IMR-90 (cell line): ENCODE measurements at regions not wholly inside any gene's neighbourhood (a gene's known extent, or its start where the extent isn't known, plus 50 kb on each side); places are given as distances from the start of the nearest gene placed in this dataset.

Experiments used
- ATAC-seq: fragments of 200-7000 bp; cut with Tn5 transposase; 2 replicates; pipeline ENCODE4 v1.9.1; 2020; ENCODE audit warnings: low read depth, mild to moderate bottlenecking, moderate library complexity
- BruUV-seq: library from RNA; stranded (reverse); fragments of 400-500 nt; replicated peaks from 2 replicates; lab custom pipeline; 2021; lab: Mats Ljungman, UMichigan
- CTCF ChIA-PET: fragments of 300-600 bp; formaldehyde crosslinking; extraction: SDS; loops from one replicate; lab custom pipeline; 2021; ENCODE audit warnings: antibody characterized with exemption; lab: Yijun Ruan, JAX
- POLR2A ChIA-PET: fragments of 300-600 bp; sonication (Branson Sonifier 250); formaldehyde crosslinking; loops from one replicate; lab custom pipeline; 2022; ENCODE audit warnings: antibody characterized with exemption; ENCODE audit not compliant: unreplicated experiment; lab: Charles Lee
- DNase-seq: peaks from one replicate; pipeline ENCODE4 v3.0.0; 2013
- H2AFZ ChIP-seq: replicated peaks from 2 replicates; pipeline ENCODE3; 2013; ENCODE audit warnings: low read length, mild to moderate bottlenecking; ENCODE audit not compliant: poor library complexity
- H2AK5ac ChIP-seq: 2 replicates; pipeline ENCODE4 v1.6.1; 2013; ENCODE audit warnings: low read depth, low read length, inconsistent platforms
- H2AK9ac ChIP-seq: replicated peaks from 2 replicates; pipeline ENCODE3; 2013; ENCODE audit warnings: mild to moderate bottlenecking, low read depth, low read length, moderate library complexity; ENCODE audit not compliant: poor library complexity
- H2BK120ac ChIP-seq: 2 replicates; pipeline ENCODE4 v1.6.1; 2013; ENCODE audit warnings: low read depth, low read length, inconsistent platforms
- H2BK15ac ChIP-seq: 3 replicates; pipeline ENCODE4 v1.6.1; 2013; ENCODE audit warnings: low read depth, low read length, inconsistent platforms
- H2BK20ac ChIP-seq: 2 replicates; pipeline ENCODE4 v1.6.1; 2013; ENCODE audit warnings: low read depth, mild to moderate bottlenecking, inconsistent platforms, low read length, moderate library complexity
- H2BK5ac ChIP-seq: 2 replicates; pipeline ENCODE4 v1.6.1; 2013; ENCODE audit warnings: mild to moderate bottlenecking, low read depth, low read length, inconsistent platforms; ENCODE audit not compliant: poor library complexity, severe bottlenecking
- H3K14ac ChIP-seq: replicated peaks from 2 replicates; pipeline ENCODE4 v1.6.1; 2013; ENCODE audit warnings: low read depth, low read length, inconsistent platforms
- H3K18ac ChIP-seq: 2 replicates; pipeline ENCODE4 v1.6.1; 2013; ENCODE audit warnings: low read depth, low read length, control low read depth
- H3K23ac ChIP-seq: 2 replicates; pipeline ENCODE4 v1.6.1; 2013; ENCODE audit warnings: low read depth, low read length, inconsistent platforms
- H3K27ac ChIP-seq: 2 replicates; pipeline ENCODE4 v1.5.1; 2013; ENCODE audit warnings: mild to moderate bottlenecking, control low read depth, low read length; ENCODE audit not compliant: insufficient read depth
- H3K27me3 ChIP-seq: 2 replicates; pipeline ENCODE4 v1.6.1; 2013; ENCODE audit warnings: low read length; ENCODE audit not compliant: control insufficient read depth, insufficient read depth
- H3K36me3 ChIP-seq: 2 replicates; pipeline ENCODE4 v1.6.1; 2013; ENCODE audit warnings: low read length, mixed read lengths; ENCODE audit not compliant: control insufficient read depth, insufficient read depth
- H3K4ac ChIP-seq: 2 replicates; pipeline ENCODE4 v1.6.1; 2013; ENCODE audit warnings: low read depth, low read length, inconsistent platforms
- H3K4me1 ChIP-seq: 2 replicates; pipeline ENCODE4 v1.6.1; 2013; ENCODE audit warnings: low read length, mixed read lengths; ENCODE audit not compliant: control insufficient read depth, insufficient read depth
- H3K4me2 ChIP-seq: 2 replicates; pipeline ENCODE4 v1.6.1; 2013; ENCODE audit warnings: low read depth, mild to moderate bottlenecking, control low read depth, low read length, moderate library complexity
- H3K4me3 ChIP-seq: 2 replicates; pipeline ENCODE4 v1.5.1; 2013; ENCODE audit warnings: low read depth, mild to moderate bottlenecking, control low read depth, low read length, moderate library complexity; ENCODE audit not compliant: insufficient read depth
- H3K56ac ChIP-seq: 2 replicates; pipeline ENCODE4 v1.6.1; 2013; ENCODE audit warnings: low read length, inconsistent platforms; ENCODE audit not compliant: insufficient read depth; ENCODE audit errors: extremely low read depth
- H3K79me1 ChIP-seq, 2 experiments: 2 replicates each; pipeline ENCODE4 v1.6.1; 2013; ENCODE audit warnings: low read length in 2 of 2, inconsistent platforms in 1 of 2, low read depth in 1 of 2
- H3K9ac ChIP-seq: 2 replicates; pipeline ENCODE4 v1.6.1; 2013; ENCODE audit warnings: low read depth, low read length, control low read depth
- H3K9me1 ChIP-seq: 2 replicates; pipeline ENCODE4 v1.6.1; 2013; ENCODE audit warnings: low read length, inconsistent platforms; ENCODE audit not compliant: insufficient read depth
- H3K9me3 ChIP-seq: 2 replicates; pipeline ENCODE4 v1.6.1; 2013; ENCODE audit warnings: low read length; ENCODE audit not compliant: control insufficient read depth, insufficient read depth
- H4K20me1 ChIP-seq: 2 replicates; pipeline ENCODE4 v1.6.1; 2013; ENCODE audit warnings: low read length, inconsistent platforms; ENCODE audit not compliant: insufficient read depth
- H4K5ac ChIP-seq: 2 replicates; pipeline ENCODE4 v1.6.1; 2013; ENCODE audit warnings: mild to moderate bottlenecking, low read depth, low read length, control low read depth
- H4K8ac ChIP-seq, 2 experiments: 2 replicates each; pipeline ENCODE4 v1.6.1; 2013; ENCODE audit warnings: low read depth in 2 of 2, low read length in 2 of 2, control low read depth in 1 of 2, inconsistent platforms in 1 of 2
- H4K91ac ChIP-seq: 2 replicates; pipeline ENCODE4 v1.6.1; 2013; ENCODE audit warnings: low read depth, low read length, inconsistent platforms; ENCODE audit not compliant: insufficient read depth
- CTCF ChIP-seq: conservative IDR thresholded peaks from 2 replicates; pipeline ENCODE4 v1.5.1; 2012; ENCODE audit warnings: mild to moderate bottlenecking, low read depth, low read length, improper control_type of control experiment
- MAFK ChIP-seq: IDR thresholded peaks from 2 replicates; pipeline ENCODE4 v1.6.1; 2012; ENCODE audit warnings: low read depth, low read length, improper control_type of control experiment
- NFE2L2 ChIP-seq: fragments of 150-350 bp; IDR thresholded peaks from 2 replicates; pipeline ENCODE4 v1.6.1; 2016; ENCODE audit warnings: low read depth, mild to moderate bottlenecking, low read length
- POLR2A ChIP-seq: IDR thresholded peaks from 2 replicates; pipeline ENCODE4 v1.6.1; 2012; ENCODE audit warnings: mild to moderate bottlenecking, low read depth, low read length
- WGBS, 2 experiments: methylation state at CpG; one replicate each; pipeline versions ENCODE4 v1.1.5 to v1.1.7; 2013; ENCODE audit warnings: missing lambda C conversion rate in 2 of 2; ENCODE audit not compliant: insufficient read length in 1 of 2; ENCODE audit errors: extremely low coverage in 2 of 2; 5-methylcytosine and 5-hydroxymethylcytosine counted together
- dilution Hi-C: fragments of 300-500 bp; cut with HindIII; formaldehyde crosslinking; loops from one replicate; pipeline ENCODE4 v1.14.3; 2018; ENCODE audit warnings: low sequenced_read_pairs; ENCODE audit not compliant: unreplicated experiment
- in situ Hi-C: fragments of 300-500 bp; cut with MboI; formaldehyde crosslinking; loops from 3 replicates; pipeline ENCODE4 v1.14.3; 2019; ENCODE audit warnings: low sequenced_read_pairs, inconsistent platforms, mixed read lengths
- intact Hi-C: fragments of 100-400 bp; cut with micrococcal nuclease; formaldehyde crosslinking; loops from 2 replicates; pipeline ENCODE4 v1.10.0; 2022

- no peak for ATAC-seq
- no peaks in the 10 kb centered on the region for H3K4me1 ChIP-seq
- no peak overlapping the region for H3K18ac ChIP-seq
- no peak overlapping the region for H2BK120ac ChIP-seq
- H4K8ac ChIP-seq, result no peak overlapping the region
- in situ Hi-C loops, result no loop called here
- POLR2A ChIA-PET, result no interaction called here
- H2AFZ ChIP-seq, result no peak overlapping the region
- no peak overlapping the region for H3K27ac ChIP-seq
- 73% methylated on average over 3 of the region's 4 CpGs; no CpG with 5 or more reads in 1 of the 2 experiments for WGBS, 2 experiments
- no peak for TF ChIP-seq NFE2L2
- TF ChIP-seq MAFK, result no peak
- no peak for TF ChIP-seq CTCF
- TF ChIP-seq POLR2A, result no peak
- intact Hi-C loops, result no loop called here
- H2AK5ac ChIP-seq, result no peak overlapping the region
- no peak overlapping the region for H2BK20ac ChIP-seq
- H3K9ac ChIP-seq, result no peak overlapping the region
- CTCF ChIA-PET, result no interaction called here
- no TSS peak for BruUV-seq
- no peak overlapping the region for H3K23ac ChIP-seq
- no peak overlapping the region for H2AK9ac ChIP-seq
- dilution Hi-C loops, result no loop called here
- H2BK5ac ChIP-seq, result no peak overlapping the region
- H3K27me3 ChIP-seq, result no peaks in the 10 kb centered on the region
- H3K9me3 ChIP-seq, result peaks cover 5% of the 10 kb centered on the region; the same call in 1 of the 2 replicates
- no peak overlapping the region for H3K4ac ChIP-seq
- no peak overlapping the region for H4K5ac ChIP-seq
- no peaks in the 10 kb centered on the region for H3K9me1 ChIP-seq
- no peaks in the 10 kb centered on the region for H4K20me1 ChIP-seq
- H3K4me3 ChIP-seq, result no peak overlapping the region
- H3K56ac ChIP-seq, result no peak overlapping the region
- no peak overlapping the region for H4K91ac ChIP-seq
- no peak overlapping the region for H3K14ac ChIP-seq
- H3K4me2 ChIP-seq, result no peak overlapping the region
- H2BK15ac ChIP-seq, result no peak overlapping the region
- H3K79me1 ChIP-seq, result no peaks in the 10 kb centered on the region
- DNase-seq, result no peak
- H3K36me3 ChIP-seq, result no peaks in the 10 kb centered on the region
Measured at GRCh38 chr2:228628682-228629081, 447.2 kb upstream of the SPHKAP start.
